ENCODE measurements at regions not wholly inside any gene's neighbourhood (a gene's known extent, or its start where the extent isn't known, plus 50 kb on each side); places are given as distances from the start of the nearest gene placed in this dataset.

DNA sequence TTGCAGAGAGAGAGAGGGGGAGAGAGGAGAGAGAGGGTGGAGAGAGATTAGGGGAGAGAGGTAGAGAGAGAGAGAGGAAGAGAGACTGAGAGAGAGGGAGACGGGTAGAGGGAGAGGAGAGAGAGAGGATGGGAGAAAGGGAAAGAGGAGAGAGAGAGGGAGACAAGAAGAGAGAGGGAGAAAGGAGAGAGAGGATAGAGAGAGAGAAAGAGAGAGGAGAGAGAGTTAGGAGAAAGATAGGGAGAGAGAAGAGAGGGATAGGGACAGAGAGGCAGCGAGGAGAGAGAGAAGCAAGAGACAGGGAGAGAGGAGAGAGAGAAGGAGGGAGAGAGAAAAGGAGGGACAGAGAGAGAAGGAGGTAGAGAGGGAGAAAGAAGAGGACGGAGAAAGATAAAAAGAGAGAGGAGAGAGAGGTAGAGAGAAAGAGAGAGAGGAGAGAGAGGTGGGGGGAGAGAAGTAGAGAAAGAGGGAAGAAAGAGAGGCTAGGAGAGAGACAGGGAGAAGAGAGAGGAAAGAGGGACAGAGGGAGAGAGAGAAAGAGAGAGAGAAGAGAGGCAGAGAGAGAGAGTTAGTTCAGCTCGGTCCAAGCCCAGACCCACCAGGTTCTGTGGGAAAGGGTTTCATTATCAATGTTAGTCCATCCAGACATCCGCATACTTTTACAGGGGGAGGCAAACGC is 399.3 kb downstream of the ZSWIM6 start:
- no peak for DNase-seq (ENCODE audit: low read depth)
- H3K4me3 ChIP-seq (ENCODE audit: low read depth, low read length) = no peak overlapping the region

DNA sequence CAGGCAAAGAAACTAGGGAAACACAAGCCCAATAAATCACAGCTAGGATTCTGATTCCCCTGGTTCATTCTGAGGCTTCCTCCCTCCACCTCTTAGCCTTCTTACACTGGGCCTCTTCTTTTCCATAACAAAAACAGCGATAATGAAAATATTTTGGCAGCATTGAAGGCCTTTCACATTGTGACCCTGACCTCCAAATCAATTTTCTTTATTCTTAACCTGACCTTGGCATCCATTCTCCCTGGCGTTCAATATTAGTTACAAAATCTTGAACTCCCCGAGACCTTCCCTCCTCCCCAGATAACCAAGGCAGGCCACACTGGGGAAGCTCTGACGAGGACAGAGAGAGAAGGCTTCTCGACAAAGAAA is 399.9 kb downstream of the ZSWIM6 start:
- H3K4me3 ChIP-seq (ENCODE audit: low read depth, low read length) = no peak overlapping the region
- DNase-seq (ENCODE audit: low read depth) = no peak

DNA sequence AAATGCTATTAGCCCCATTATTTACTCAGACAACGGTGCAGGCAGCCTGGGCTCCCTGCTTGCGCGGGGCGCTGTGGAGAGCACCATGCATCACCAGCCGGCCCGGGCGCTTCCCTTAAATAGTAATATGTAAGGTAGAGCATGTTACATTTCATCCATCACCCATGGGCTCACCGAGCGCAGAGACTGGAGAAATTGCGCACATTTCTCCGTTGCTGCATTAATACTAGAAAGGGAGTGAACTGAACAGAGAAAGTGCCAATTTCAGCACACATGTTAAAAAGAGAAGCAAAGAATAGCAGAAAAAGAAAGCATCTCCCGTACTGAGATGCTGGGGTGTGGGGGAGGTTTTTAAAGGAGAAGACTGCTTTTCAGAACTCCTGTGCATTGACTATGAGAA is 400.3 kb downstream of the ZSWIM6 start:
- H3K4me3 ChIP-seq (ENCODE audit: low read depth, low read length) = no peak overlapping the region
- DNase-seq (ENCODE audit: low read depth) = no peak

DNA sequence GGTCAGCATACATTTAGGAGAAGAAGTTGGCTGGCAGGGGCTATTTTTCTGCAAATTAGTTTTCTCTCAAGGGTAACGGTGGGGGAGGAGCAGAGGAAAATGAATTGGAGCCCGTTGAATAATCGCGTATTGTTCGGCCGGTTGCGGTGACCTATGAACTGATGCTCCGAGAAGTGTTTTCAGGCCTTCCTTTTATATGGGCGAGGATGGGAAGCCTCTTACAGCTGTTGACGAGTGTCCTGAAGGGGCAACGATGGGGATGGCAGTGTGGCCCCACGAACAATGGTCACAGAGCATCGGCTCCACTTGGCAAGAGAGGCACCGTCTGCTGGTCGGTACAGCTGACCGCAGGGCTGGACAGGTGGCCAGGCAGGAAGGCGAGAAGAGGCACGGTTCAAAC is 400.7 kb downstream of the ZSWIM6 start:
- DNase-seq (ENCODE audit: low read depth) = no peak
- H3K4me3 ChIP-seq (ENCODE audit: low read depth, low read length) = no peak overlapping the region

DNA sequence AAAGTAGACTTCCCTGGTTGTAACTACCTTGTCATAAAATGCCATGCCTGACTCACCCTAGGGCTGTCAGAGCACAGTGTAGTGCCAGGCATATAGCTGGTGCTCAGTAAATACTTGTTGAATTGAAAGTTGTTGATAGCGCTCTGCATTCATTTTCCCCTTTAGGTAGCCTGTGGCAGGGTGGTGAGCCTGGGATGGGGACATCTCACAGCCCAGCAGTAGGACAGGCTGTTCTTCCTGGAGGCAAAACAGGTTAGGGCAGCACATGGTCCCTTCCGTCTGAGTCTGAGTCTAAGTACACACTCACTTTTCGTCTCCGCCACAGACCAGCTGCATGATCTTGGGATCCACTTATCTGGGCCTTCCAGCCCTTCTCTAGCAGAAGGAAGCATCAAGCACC is 401.9 kb downstream of the ZSWIM6 start:
- no peak for DNase-seq (ENCODE audit: low read depth)
- no peak overlapping the region for H3K4me3 ChIP-seq (ENCODE audit: low read depth, low read length)

DNA sequence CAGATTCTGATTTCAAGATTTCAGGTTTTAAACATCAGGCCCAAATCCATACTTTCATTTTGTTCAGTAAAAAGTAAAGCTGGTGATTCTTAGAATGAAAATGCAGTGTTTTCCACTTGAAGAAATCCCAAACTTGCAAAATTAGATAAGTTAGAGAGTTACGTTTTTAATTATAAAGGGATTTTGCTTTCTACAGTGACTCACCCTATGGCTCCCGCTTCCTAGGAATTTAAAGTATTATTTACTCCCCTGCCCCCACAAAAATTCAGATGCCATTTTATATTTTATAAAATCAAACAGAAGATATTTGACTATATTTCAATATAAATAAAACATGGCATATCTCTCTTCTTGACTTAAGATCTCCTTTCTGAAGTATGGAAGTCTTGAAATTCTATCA is 402.9 kb downstream of the ZSWIM6 start:
- no peak for DNase-seq (ENCODE audit: low read depth)
- H3K4me3 ChIP-seq (ENCODE audit: low read depth, low read length) = no peak overlapping the region

DNA sequence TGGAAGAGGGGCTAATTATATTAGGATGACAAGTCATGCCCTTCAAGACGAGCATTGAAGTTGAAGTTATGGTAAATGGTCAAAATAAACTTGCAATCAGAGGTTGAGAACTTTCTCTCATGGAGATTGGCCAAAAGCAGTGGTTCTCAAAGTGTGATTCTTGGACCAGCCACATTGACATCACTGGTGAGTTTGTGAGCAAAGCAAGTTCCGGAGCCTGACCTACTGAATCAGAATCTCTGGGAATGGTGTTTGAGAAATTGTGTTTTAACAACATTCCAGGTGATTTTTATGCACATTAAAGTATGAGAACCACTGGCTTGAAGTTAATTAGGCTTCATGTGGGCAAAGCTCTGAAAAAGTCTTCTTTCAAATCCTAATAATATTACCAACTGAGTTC is 403.5 kb downstream of the ZSWIM6 start:
- H3K4me3 ChIP-seq (ENCODE audit: low read depth, low read length) = no peak overlapping the region
- no peak for DNase-seq (ENCODE audit: low read depth)

DNA sequence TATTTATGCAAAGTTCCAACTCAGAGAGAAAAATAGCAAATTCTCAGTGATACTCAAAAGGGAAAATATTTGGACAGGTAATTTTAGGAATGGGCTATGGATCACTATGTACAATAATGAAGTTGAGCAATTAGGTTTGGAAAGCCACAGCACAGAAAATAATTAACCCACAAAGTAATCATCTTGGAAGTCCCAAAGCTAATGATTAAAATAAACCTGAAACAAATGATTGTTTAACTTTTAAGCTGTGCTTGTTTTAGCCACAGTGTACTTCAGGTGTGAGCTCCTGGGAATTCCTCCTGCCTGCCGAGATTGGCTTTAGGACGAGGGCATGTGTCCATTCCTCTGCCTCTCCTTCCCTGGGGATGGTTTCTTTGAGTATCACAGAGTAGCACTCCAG is 403.9 kb downstream of the ZSWIM6 start:
- no peak for DNase-seq (ENCODE audit: low read depth)
- H3K4me3 ChIP-seq (ENCODE audit: low read depth, low read length) = no peak overlapping the region

DNA sequence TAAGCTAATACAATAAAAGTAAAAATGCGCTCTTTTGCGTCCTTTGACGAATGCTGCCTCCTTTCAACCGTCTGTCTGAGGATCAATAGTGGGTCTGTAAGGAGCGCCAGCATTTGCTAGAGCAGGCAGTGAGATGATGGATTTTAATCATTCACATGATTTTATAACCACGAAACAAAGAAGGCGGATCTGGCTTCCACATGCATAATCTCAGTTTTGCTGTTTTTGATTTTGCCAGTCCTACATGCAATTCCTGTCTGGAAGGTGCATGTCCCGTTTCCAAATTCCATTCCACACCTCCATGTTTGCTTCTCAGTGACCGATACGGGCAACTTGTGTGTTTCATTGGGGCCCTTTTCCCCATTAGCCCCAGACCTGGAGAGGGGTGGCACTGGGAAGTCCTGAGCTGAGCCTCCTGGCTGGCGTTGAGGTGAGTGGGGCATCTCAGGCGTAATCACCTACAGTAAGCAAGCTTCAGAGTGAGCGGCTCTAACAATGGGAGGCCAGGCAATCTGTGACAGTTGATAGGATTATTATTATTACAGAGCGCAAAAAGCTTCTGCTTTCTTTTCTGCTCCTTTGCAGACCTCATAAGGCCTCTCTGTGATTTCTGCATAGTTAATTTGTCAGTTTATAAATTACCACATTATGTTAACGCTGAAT is 405.4 kb downstream of the ZSWIM6 start:
- no peak overlapping the region for H3K4me3 ChIP-seq (ENCODE audit: low read depth, low read length)
- DNase-seq (ENCODE audit: low read depth) = no peak

DNA sequence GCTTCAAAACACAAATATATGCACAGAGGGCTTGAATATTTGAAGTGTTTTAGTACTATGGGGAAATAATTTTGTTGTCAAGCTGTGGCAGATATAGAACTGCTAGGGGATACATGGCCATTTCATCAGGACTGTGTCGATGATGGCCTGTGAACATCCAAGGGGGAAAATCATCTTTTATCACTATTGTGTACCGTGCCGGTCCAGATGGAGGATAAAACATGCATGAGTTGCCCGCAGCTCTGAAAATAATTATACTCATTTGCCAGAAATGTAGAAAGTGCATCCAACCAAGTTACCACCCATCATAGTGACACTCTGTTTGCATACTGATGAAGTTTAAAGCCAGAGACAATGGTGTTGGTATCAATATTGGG is 405.9 kb downstream of the ZSWIM6 start:
- DNase-seq (ENCODE audit: low read depth) = no peak
- no peak overlapping the region for H3K4me3 ChIP-seq (ENCODE audit: low read depth, low read length)

DNA sequence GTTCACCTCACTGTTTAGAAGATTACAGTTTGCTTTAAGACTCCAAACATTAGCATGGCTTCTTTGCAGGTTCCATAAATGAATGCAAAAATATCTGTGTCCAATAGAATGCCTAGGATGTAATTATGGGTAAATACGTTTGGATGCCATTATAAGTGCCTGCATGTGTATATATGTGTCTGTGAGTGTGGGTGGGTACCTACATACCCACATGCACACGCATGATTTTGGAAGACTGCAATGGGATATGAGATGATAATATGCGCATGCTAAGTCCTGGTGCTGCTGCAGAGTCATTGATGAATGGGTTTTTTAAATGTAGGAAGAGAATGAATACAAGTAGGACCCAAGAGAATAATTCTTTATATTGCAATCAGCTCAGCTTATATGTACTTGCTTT is 406.4 kb downstream of the ZSWIM6 start:
- H3K4me3 ChIP-seq (ENCODE audit: low read depth, low read length) = no peak overlapping the region
- no peak for DNase-seq (ENCODE audit: low read depth)

DNA sequence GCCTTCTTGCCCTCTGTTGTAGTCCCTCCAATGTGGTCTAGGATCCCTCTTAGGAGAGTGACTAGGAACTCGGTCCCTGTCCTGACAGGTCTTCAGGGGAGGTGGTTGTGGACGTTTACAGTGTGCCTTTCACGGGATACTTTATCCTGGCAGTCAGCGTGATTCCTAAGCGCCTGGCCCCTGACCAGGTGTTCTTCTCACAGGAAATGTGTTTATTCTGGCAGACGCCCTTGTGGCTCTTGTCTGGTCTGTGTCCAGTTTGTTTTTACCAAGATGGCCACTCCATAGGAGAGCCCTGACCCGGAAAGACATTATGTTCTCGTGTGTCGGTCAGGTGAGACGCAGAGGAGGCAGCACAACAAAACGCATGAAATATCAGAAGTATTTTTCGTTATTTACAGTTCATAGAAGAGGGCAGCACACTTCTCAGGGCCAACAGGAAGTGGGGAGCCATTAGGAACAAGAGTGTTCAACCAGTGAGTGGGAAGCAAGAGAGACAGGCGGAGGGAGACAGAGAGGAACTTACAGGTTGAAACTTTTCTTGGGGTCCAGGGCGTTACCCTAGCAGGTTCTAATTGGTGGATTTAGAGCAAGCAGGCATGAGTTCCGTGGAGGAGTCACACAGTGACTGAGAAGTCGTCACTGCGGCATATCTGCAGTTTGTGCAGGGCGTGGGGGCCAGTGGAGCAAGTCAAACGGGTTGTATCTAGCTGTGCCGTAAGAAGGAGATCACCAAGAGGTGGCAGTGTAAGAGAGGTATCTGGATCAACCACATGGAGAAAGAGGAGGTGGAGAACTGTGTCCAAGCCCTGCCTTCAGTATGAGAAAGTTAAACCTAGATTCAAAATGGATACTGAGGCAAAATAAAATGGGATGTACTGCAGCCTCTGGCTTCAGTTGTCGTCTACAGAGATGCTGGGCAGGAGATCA is 412.9 kb downstream of the ZSWIM6 start:
- no peak overlapping the region for H3K4me3 ChIP-seq (ENCODE audit: low read depth, low read length)
- DNase-seq (ENCODE audit: low read depth) = no peak

DNA sequence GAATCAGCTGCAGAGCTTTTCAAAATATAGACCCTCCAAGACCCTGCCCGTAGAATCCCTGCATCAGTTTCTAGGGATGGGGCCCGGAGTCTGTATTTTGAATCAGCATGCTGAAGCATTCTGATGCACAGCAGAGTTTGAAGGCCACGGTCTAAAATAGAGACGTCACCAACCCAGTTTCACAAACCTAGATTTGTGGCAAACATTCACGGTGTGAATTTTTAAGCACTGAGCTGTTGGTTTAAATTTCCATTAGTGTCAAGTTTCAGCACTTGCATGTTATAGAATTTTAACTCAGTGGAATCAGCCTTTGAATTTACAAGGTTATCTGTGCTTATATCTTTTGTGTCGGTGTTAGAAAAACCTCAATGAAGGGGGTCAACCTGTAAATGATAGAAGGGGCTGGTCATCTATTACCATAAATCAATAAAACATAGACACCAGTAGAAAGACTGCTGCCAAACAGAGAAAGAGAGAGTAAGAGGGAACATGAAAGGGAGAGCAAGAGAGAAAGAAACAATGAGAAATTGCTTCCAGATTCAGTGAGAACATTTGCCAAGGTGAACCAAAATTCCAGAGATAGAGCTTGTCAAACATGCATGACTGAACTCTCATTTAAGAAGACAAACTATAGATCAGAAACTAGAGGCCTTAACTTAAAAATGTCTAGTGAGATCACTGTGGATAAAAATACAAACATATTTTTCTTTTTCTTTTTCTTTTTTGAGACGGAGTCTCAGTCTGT is 414.9 kb downstream of the ZSWIM6 start:
- H3K4me3 ChIP-seq (ENCODE audit: low read depth, low read length) = no peak overlapping the region
- no peak for DNase-seq (ENCODE audit: low read depth)

DNA sequence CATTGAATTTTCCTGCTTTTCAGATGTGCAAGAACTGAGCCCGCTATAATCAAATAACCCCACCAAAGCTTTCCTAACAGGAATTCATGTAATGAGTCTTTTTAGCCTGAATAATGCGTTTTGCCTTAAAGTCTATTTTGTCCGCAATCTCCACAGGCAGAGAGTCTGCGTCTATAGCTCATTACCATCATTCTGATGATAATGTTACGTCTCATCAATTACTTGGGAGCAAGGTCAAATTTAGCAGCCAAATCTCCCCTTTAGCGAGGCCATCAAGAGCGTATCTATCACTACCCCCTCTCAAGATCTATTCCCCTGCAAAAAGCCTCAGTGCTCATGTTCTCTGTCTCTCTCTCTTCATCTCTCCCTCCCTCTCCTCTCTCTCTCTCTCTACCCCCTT is 416.1 kb downstream of the ZSWIM6 start:
- DNase-seq (ENCODE audit: low read depth) = no peak
- H3K4me3 ChIP-seq (ENCODE audit: low read depth, low read length) = no peak overlapping the region

DNA sequence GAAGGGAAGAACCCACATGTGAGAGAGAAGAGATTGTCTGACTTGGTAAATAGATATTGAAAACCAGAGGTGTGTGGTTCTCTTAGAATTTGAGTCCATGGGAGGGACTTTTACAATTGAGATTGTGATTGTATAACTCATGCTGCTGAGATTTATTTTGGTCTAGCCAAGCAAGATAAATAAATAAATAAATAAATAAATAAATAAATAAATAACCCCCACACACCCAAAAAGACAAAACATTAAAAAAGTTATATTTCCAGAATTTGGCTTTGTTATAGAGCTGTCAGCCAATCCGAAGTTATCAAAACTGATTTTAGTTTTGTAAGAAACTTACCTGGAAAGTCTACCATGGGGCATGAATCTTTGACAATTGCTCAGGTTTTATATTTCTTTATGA is 416.6 kb downstream of the ZSWIM6 start:
- H3K4me3 ChIP-seq (ENCODE audit: low read depth, low read length) = no peak overlapping the region
- no peak for DNase-seq (ENCODE audit: low read depth)

DNA sequence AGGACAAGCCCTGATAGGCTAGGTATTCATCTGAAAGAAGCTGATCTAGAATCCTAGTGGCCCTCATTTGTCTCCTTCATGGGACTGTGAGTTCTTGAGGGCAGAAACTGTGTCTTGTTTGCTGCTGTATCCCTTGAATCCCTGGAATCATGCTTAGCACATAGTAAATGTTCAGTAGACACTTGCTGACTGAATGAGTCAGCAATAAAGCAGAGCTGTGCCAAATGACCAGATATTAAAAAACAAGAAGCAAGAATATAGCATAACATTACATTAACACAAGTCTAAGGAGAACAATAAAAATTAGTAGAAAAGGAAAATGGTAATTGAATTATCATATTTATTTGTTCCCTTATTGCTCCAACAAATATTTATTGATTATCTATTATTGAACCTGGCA is 420.5 kb downstream of the ZSWIM6 start:
- no peak overlapping the region for H3K4me3 ChIP-seq (ENCODE audit: low read depth, low read length)
- DNase-seq (ENCODE audit: low read depth) = no peak

DNA sequence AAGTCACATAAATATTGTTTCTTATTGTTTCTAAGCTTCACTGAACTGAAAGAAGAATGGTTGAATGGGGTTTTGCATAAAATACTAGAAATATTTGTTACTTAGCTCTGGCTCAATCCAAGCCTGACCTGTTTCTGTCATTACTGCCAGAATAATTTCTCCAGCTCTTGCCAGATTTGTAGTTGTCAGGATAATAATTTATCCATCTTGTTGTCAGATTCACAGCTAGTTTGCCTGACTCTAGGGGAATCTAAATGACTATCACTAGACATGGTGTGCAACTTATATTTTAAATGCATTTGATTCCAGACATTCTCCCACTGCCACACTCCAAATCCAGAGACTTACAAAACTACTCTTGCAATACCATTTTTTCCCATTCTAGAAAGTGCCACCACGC is 422.7 kb downstream of the ZSWIM6 start:
- H3K4me3 ChIP-seq (ENCODE audit: low read depth, low read length) = no peak overlapping the region
- DNase-seq (ENCODE audit: low read depth) = no peak

DNA sequence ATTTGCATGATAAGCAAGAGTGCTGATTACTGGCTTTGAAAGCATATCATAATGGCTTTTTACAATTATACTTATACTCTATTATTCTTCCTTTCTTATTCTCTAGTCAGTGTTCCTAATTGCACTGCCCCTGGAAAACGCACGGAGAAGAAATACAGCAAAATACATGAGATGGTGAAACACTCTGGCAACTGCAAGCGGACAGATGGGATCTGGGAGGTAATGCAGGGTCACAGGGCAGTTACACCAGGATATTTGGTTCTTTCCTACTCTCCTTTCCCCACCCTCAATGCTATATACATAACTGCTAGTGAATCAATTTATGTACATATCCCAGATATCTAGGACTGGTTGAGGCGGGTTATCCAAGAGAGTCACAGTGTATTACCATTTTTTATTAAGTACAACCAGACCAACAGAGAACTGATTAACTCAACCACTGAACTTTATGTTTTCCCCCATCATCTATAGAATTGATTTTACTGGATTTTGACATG is 423.7 kb downstream of the ZSWIM6 start:
- no peak for DNase-seq (ENCODE audit: low read depth)
- H3K4me3 ChIP-seq (ENCODE audit: low read depth, low read length) = no peak overlapping the region

DNA sequence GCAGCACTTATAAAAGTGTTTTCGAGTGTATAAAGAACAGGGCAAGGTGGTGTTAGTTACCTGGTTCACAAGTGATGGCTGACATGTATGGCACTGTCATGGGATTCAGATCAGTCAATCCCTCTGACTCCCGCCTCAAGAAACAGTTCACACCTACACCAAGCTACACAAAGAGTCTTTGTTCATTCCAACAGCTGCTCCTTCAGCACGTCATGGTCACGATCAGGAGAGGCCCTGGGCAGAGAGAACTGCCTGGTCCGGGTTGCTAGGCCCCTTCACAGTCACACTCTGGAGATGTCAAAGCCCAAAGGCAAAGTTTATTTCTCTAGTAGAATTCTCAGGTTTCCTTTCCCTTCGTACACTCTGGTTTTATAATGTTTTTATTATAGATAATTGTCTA is 426.7 kb downstream of the ZSWIM6 start:
- H3K4me3 ChIP-seq (ENCODE audit: low read depth, low read length) = no peak overlapping the region
- no peak for DNase-seq (ENCODE audit: low read depth)

DNA sequence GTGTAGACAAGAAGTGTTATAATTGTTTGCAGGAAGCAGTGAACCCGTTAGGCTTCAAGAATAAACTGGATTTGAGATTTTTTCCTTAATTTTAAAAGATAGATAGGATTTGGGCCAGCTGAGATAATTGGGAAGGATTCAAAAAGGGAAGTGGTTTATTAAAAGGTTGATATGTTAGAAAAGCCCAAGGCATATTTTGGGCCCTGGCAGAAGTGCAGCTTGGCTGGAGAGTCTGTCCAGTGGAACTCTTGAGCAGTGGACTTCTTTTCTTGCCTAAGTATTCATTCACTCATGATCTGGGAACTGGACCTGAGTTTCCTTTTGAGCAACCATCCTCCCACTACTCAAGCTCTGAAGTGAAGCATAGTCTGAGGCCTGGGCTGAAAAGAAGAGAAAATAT is 433.4 kb downstream of the ZSWIM6 start:
- no peak for DNase-seq (ENCODE audit: low read depth)
- no peak overlapping the region for H3K4me3 ChIP-seq (ENCODE audit: low read depth, low read length)
